Natural killer cell (primary cell): ENCODE measurements at regions not wholly inside any gene's neighbourhood (a gene's known extent, or its start where the extent isn't known, plus 50 kb on each side); places are given as distances from the start of the nearest gene placed in this dataset.

Source experiments
- ATAC-seq, 3 donors: fragments of 150-1000 bp in 2 of 3; fragments of 200-7000 bp in 1 of 3; cut with Tn5 transposase; 1 replicate in 1 of 3; 2 replicates in 2 of 3; pipeline ENCODE4 v1.10.0; 2021; ENCODE audit warnings: mild to moderate bottlenecking in 2 of 3, moderate library complexity in 2 of 3
- DNase-seq, 2 donors: peaks; one replicate each; pipeline versions ENCODE4 v3.0.0 to v3.0.0-alpha.2; 2013 to 2021; ENCODE audit warnings: mixed read lengths in 1 of 2
- H3K27ac ChIP-seq: one replicate; pipeline ENCODE4 v1.5.1; 2013; ENCODE audit warnings: mild to moderate bottlenecking, low read length
- H3K27me3 ChIP-seq: one replicate; pipeline ENCODE4 v1.6.1; 2013; ENCODE audit warnings: low read length; ENCODE audit not compliant: control insufficient read depth, insufficient read depth
- H3K36me3 ChIP-seq: one replicate; pipeline ENCODE4 v1.6.1; 2013; ENCODE audit warnings: low read length; ENCODE audit not compliant: control insufficient read depth, insufficient read depth
- H3K4me1 ChIP-seq: one replicate; pipeline ENCODE4 v1.6.1; 2013; ENCODE audit warnings: low read length; ENCODE audit not compliant: control insufficient read depth, insufficient read depth
- H3K4me3 ChIP-seq: one replicate; pipeline ENCODE4 v1.5.1; 2013; ENCODE audit warnings: low read length
- H3K9me3 ChIP-seq: one replicate; pipeline ENCODE4 v1.6.1; 2013; ENCODE audit warnings: low read length; ENCODE audit not compliant: control insufficient read depth, insufficient read depth
- H3K27ac Mint-ChIP-seq, 2 donors: one replicate each; pipeline ENCODE4 v1.8.0; 2022; ENCODE audit warnings: mild to moderate bottlenecking in 2 of 2, mixed read lengths in 2 of 2, moderate library complexity in 1 of 2
- H3K27me3 Mint-ChIP-seq, 2 donors: one replicate each; pipeline ENCODE4 v1.8.0; 2022; ENCODE audit warnings: low read depth in 2 of 2, mixed read lengths in 2 of 2
- H3K36me3 Mint-ChIP-seq: one replicate; pipeline ENCODE4 v1.8.0; 2022; ENCODE audit warnings: mixed read lengths
- H3K4me1 Mint-ChIP-seq, 2 donors: one replicate each; pipeline ENCODE4 v1.8.0; 2022; ENCODE audit warnings: mixed read lengths in 2 of 2
- H3K4me3 Mint-ChIP-seq: one replicate; pipeline ENCODE4 v1.8.0; 2022; ENCODE audit warnings: mild to moderate bottlenecking, moderate library complexity, mixed read lengths
- H3K9me3 Mint-ChIP-seq, 2 donors: one replicate each; pipeline ENCODE4 v1.8.0; 2022; ENCODE audit warnings: mixed read lengths in 2 of 2
- CTCF ChIP-seq: fragments of 200-600 bp; IDR thresholded peaks from one replicate; pipeline ENCODE4 v1.8.0; 2022; ENCODE audit warnings: antibody characterized with exemption
- WGBS: methylation state at CpG from one replicate; pipeline ENCODE4 v1.1.7; 2013; ENCODE audit warnings: missing lambda C conversion rate; ENCODE audit not compliant: insufficient coverage; 5-methylcytosine and 5-hydroxymethylcytosine counted together
- intact Hi-C: fragments of 100-400 bp; cut with micrococcal nuclease; formaldehyde crosslinking; loops from one replicate; pipeline ENCODE4 v1.14.2; 2022

- DNase-seq (no peak), ATAC-seq (no peak)
- no peak overlapping the region for H3K27ac Mint-ChIP-seq
- Histone ChIP-seq H3K27ac (no peak overlapping the region), H3K27me3 (no peaks in the 10 kb centered on the region), H3K36me3 (no peaks in the 10 kb centered on the region), H3K4me1 (no peaks in the 10 kb centered on the region), H3K4me3 (no peak overlapping the region), H3K9me3 (peaks cover 7% of the 10 kb centered on the region)
- H3K27me3 Mint-ChIP-seq, result no peaks in the 10 kb centered on the region
- no peaks in the 10 kb centered on the region for H3K4me1 Mint-ChIP-seq
- H3K9me3 Mint-ChIP-seq, result peaks cover 9 to 20% of the 10 kb centered on the region in 2 donors
- TF ChIP-seq CTCF, result no peak
- no peak overlapping the region for H3K4me3 Mint-ChIP-seq
- H3K36me3 Mint-ChIP-seq, result no peaks in the 10 kb centered on the region
- WGBS, result 78% methylated on average over 2 of the region's 2 CpGs
- intact Hi-C loops, result no loop called here
Measured at GRCh38 chr5:17847286-17847685, 213.0 kb downstream of the TAF11L14 start.

GRCh38 chr5:17852111-17852510, 217.9 kb downstream of the TAF11L14 start:
- no peaks in the 10 kb centered on the region for H3K27me3 ChIP-seq
- TF ChIP-seq CTCF, result no peak
- no peaks in the 10 kb centered on the region for H3K27me3 Mint-ChIP-seq
- intact Hi-C loops, result no loop called here
- no peaks in the 10 kb centered on the region for H3K4me1 Mint-ChIP-seq
- no peak overlapping the region for H3K4me3 Mint-ChIP-seq
- no peak overlapping the region for H3K27ac Mint-ChIP-seq
- no peak for DNase-seq
- no peaks in the 10 kb centered on the region for H3K4me1 ChIP-seq
- no peaks in the 10 kb centered on the region for H3K36me3 ChIP-seq
- ATAC-seq, result no peak
- no peaks in the 10 kb centered on the region for H3K9me3 ChIP-seq
- no peak overlapping the region for H3K4me3 ChIP-seq
- H3K27ac ChIP-seq, result no peak overlapping the region
- H3K9me3 Mint-ChIP-seq, result peaks cover 21 to 26% of the 10 kb centered on the region in 2 donors
- H3K36me3 Mint-ChIP-seq, result no peaks in the 10 kb centered on the region

GRCh38 chr5:17852740-17853139, 218.5 kb downstream of the TAF11L14 start:
- H3K4me3 Mint-ChIP-seq, result no peak overlapping the region
- no peak overlapping the region for H3K4me3 ChIP-seq
- no peaks in the 10 kb centered on the region for H3K4me1 ChIP-seq
- 65% methylated on average over 2 of the region's 3 CpGs for WGBS
- intact Hi-C loops, result no loop called here
- H3K27me3 ChIP-seq, result no peaks in the 10 kb centered on the region
- H3K9me3 ChIP-seq, result no peaks in the 10 kb centered on the region
- ATAC-seq (no peak), DNase-seq (no peak)
- H3K27ac Mint-ChIP-seq, result no peak overlapping the region
- no peaks in the 10 kb centered on the region for H3K4me1 Mint-ChIP-seq
- H3K36me3 Mint-ChIP-seq, result no peaks in the 10 kb centered on the region
- no peak overlapping the region for H3K27ac ChIP-seq
- H3K27me3 Mint-ChIP-seq, result no peaks in the 10 kb centered on the region
- no peaks in the 10 kb centered on the region for H3K36me3 ChIP-seq
- H3K9me3 Mint-ChIP-seq, result peaks cover 23 to 30% of the 10 kb centered on the region in 2 donors
- TF ChIP-seq CTCF, result no peak

GRCh38 chr5:17854901-17855300, 220.6 kb downstream of the TAF11L14 start:
- Histone ChIP-seq H3K9me3 (no peaks in the 10 kb centered on the region), H3K36me3 (no peaks in the 10 kb centered on the region), H3K27me3 (no peaks in the 10 kb centered on the region), H3K4me1 (no peaks in the 10 kb centered on the region), H3K27ac (no peak overlapping the region), H3K4me3 (no peak overlapping the region)
- Mint-ChIP-seq H3K27me3 (no peaks in the 10 kb centered on the region), H3K9me3 (peaks cover 21 to 31% of the 10 kb centered on the region in 2 donors), H3K27ac (no peak overlapping the region), H3K4me1 (no peaks in the 10 kb centered on the region), H3K36me3 (no peaks in the 10 kb centered on the region), H3K4me3 (no peak overlapping the region)
- TF ChIP-seq CTCF, result no peak
- DNase-seq, result no peak
- ATAC-seq, result no peak
- intact Hi-C loops, result no loop called here
